ENCODE measurements at regions not wholly inside any gene's neighbourhood (a gene's known extent, or its start where the extent isn't known, plus 50 kb on each side); places are given as distances from the start of the nearest gene placed in this dataset.

DNA sequence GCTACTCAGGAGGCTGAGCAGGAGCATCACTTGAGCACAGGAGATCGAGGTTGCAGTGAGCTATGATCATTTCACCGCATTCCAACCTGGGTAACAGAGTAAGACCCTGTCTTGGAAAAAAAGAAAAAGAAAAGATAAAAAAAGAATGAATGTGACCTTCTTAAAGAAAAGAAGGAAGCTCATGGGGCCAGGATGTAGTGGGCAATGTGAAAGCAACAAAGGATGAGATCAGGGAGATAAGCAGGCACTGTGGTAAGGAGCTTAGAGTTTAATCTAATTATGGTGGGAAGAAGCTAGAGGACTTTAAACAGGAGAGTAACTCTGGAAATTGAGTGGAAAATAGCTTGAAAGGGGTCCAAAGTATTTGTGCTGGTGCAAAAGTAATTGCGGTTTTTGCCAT is 231.6 kb upstream of the UBE2E2 start:
- TF ChIP-seq SIN3A (IDR thresholded peaks at IDR 0.05; ENCODE audit: borderline replicate concordance, insufficient read depth, low read length) (no peak), POLR2AphosphoS5 (IDR thresholded peaks at IDR 0.05; ENCODE audit: low read depth, low read length) (no peak)
